Osteocyte (in vitro differentiated cells): ENCODE measurements at regions not wholly inside any gene's neighbourhood (a gene's known extent, or its start where the extent isn't known, plus 50 kb on each side); places are given as distances from the start of the nearest gene placed in this dataset.
A peak's percentile ranks its signal among the peaks of the same experiment; 100 is the strongest.

Experiments
- DNase-seq: peaks from one replicate; pipeline ENCODE4 v3.0.0; 2021; ENCODE audit warnings: mixed read lengths; ENCODE audit not compliant: unreplicated experiment; ENCODE audit errors: extremely low spot score
- H3K27ac Mint-ChIP-seq: one replicate; pipeline ENCODE4 v1.8.0; 2021; ENCODE audit warnings: mild to moderate bottlenecking, mixed read lengths; ENCODE audit not compliant: unreplicated experiment
- H3K27me3 Mint-ChIP-seq: one replicate; pipeline ENCODE4 v1.8.0; 2021; ENCODE audit warnings: mixed read lengths; ENCODE audit not compliant: unreplicated experiment
- H3K36me3 Mint-ChIP-seq: one replicate; pipeline ENCODE4 v1.8.0; 2021; ENCODE audit warnings: mixed read lengths; ENCODE audit not compliant: unreplicated experiment
- H3K4me1 Mint-ChIP-seq: one replicate; pipeline ENCODE4 v1.8.0; 2021; ENCODE audit warnings: mixed read lengths; ENCODE audit not compliant: unreplicated experiment
- H3K4me3 Mint-ChIP-seq: one replicate; pipeline ENCODE4 v1.8.0; 2021; ENCODE audit warnings: mild to moderate bottlenecking, moderate library complexity, mixed read lengths; ENCODE audit not compliant: unreplicated experiment
- H3K9me3 Mint-ChIP-seq: one replicate; pipeline ENCODE4 v1.8.0; 2021; ENCODE audit warnings: mixed read lengths; ENCODE audit not compliant: unreplicated experiment
- CTCF ChIP-seq: fragments of 200-600 bp; sonication (generic); IDR thresholded peaks from 2 replicates; pipeline ENCODE4 v1.5.0; 2021; ENCODE audit warnings: antibody characterized with exemption, mild to moderate bottlenecking, moderate library complexity

GRCh38 chr1:55466921-55467320, 251.8 kb upstream of the USP24 start:
- no peaks in the 10 kb centered on the region for H3K9me3 Mint-ChIP-seq
- H3K4me1 Mint-ChIP-seq, result peaks cover 18% of the 10 kb centered on the region
- H3K27me3 Mint-ChIP-seq, result no peaks in the 10 kb centered on the region
- H3K27ac Mint-ChIP-seq, result no peak overlapping the region
- H3K36me3 Mint-ChIP-seq, result no peaks in the 10 kb centered on the region
- no peak overlapping the region for H3K4me3 Mint-ChIP-seq
- no peak for TF ChIP-seq CTCF
- no peak for DNase-seq

- Mint-ChIP-seq H3K4me1 (peaks cover 18% of the 10 kb centered on the region), H3K27ac (peak overlapping the region; percentile 11), H3K36me3 (no peaks in the 10 kb centered on the region), H3K9me3 (no peaks in the 10 kb centered on the region), H3K27me3 (no peaks in the 10 kb centered on the region), H3K4me3 (no peak overlapping the region)
- TF ChIP-seq CTCF, result no peak
- DNase-seq, result no peak
Measured at GRCh38 chr1:55466373-55466772, 251.2 kb upstream of the USP24 start.

GRCh38 chr1:55464550-55464949, 249.4 kb upstream of the USP24 start:
- H3K36me3 Mint-ChIP-seq, result no peaks in the 10 kb centered on the region
- H3K9me3 Mint-ChIP-seq, result no peaks in the 10 kb centered on the region
- H3K4me3 Mint-ChIP-seq, result no peak overlapping the region
- no peak overlapping the region for H3K27ac Mint-ChIP-seq
- DNase-seq, result no peak
- TF ChIP-seq CTCF, result no peak
- H3K4me1 Mint-ChIP-seq, result peaks cover 18% of the 10 kb centered on the region
- no peaks in the 10 kb centered on the region for H3K27me3 Mint-ChIP-seq

- Mint-ChIP-seq H3K27me3 (no peaks in the 10 kb centered on the region), H3K27ac (no peak overlapping the region), H3K4me3 (no peak overlapping the region), H3K9me3 (no peaks in the 10 kb centered on the region), H3K36me3 (no peaks in the 10 kb centered on the region), H3K4me1 (peaks cover 14% of the 10 kb centered on the region)
- no peak for DNase-seq
- no peak for TF ChIP-seq CTCF
Measured at GRCh38 chr1:55463814-55464475, 248.8 kb upstream of the USP24 start.

- TF ChIP-seq CTCF, result no peak
- Mint-ChIP-seq H3K27ac (no peak overlapping the region), H3K9me3 (peaks cover 14% of the 10 kb centered on the region), H3K4me1 (no peaks in the 10 kb centered on the region), H3K27me3 (no peaks in the 10 kb centered on the region), H3K4me3 (no peak overlapping the region), H3K36me3 (peaks cover 7% of the 10 kb centered on the region)
- no peak for DNase-seq
Measured at GRCh38 chr1:55457874-55458273, 242.7 kb upstream of the USP24 start.
